ENCODE measurements at regions not wholly inside any gene's neighbourhood (a gene's known extent, or its start where the extent isn't known, plus 50 kb on each side); places are given as distances from the start of the nearest gene placed in this dataset.

DNA sequence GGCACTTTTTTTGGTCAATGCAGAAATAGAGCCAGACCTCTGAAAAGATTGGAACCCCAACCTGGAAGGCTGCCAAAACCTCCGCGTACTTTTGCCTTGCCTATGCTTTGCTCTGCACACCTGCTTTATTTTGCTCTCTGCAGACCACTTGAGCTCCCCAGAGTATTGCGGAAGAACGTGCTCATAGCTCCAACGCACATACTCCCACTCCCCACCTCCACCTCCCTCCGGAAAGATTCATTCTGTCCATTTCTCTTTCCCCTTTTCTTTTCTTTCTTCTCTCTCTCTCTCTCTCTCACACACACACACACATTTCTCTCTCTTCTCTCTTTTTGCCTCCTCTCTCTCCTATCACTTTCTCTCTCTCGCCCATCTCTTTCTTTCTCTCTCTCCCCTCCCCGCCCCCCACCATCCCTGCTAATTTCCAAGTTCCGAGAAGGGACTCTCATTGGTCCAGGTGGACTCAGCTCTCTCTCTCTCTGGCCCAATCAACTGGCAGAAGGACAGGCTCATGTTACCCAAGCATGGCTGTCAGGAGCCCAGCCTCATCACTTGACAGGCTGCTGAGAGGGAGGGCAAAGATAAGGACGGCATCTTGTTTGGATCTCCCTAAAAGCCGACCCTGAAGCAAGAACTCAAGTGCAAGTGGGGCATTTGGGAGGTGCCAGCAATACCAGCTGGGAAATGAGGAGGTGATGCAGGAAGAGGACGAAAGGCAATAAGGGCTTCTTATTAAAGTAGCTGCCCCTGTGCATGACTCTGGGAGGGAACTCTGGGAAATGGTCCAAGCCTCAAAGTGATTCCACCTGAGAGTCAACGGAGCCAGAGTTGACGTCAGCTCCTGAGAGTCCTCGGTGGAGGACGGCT is 246.1 kb downstream of the LY86 start:
- H3K27ac ChIP-seq, result no peak overlapping the region
- TF ChIP-seq, protein P1, sequence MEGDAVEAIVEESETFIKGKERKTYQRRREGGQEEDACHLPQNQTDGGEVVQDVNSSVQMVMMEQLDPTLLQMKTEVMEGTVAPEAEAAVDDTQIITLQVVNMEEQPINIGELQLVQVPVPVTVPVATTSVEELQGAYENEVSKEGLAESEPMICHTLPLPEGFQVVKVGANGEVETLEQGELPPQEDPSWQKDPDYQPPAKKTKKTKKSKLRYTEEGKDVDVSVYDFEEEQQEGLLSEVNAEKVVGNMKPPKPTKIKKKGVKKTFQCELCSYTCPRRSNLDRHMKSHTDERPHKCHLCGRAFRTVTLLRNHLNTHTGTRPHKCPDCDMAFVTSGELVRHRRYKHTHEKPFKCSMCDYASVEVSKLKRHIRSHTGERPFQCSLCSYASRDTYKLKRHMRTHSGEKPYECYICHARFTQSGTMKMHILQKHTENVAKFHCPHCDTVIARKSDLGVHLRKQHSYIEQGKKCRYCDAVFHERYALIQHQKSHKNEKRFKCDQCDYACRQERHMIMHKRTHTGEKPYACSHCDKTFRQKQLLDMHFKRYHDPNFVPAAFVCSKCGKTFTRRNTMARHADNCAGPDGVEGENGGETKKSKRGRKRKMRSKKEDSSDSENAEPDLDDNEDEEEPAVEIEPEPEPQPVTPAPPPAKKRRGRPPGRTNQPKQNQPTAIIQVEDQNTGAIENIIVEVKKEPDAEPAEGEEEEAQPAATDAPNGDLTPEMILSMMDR (IDR thresholded peaks at IDR 0.05), result no peak

DNA sequence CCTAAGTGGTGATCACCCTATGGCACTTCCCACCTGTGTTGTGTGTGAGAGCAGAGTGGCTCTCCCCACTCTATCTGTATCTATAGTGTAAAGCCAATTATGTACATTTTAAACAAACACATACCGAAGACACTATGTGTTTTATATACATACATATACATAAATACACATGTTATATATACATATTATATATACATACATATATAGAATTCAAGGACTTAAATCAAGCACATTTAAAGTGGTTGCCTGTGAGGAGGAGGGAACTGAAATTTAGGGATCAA is 246.6 kb downstream of the LY86 start:
- H3K27ac ChIP-seq, result no peak overlapping the region
- no peak for TF ChIP-seq ZFX (IDR thresholded peaks at IDR 0.05; ENCODE audit: borderline replicate concordance)
- TF ChIP-seq, protein P1 (IDR thresholded peaks at IDR 0.05), result no peak

DNA sequence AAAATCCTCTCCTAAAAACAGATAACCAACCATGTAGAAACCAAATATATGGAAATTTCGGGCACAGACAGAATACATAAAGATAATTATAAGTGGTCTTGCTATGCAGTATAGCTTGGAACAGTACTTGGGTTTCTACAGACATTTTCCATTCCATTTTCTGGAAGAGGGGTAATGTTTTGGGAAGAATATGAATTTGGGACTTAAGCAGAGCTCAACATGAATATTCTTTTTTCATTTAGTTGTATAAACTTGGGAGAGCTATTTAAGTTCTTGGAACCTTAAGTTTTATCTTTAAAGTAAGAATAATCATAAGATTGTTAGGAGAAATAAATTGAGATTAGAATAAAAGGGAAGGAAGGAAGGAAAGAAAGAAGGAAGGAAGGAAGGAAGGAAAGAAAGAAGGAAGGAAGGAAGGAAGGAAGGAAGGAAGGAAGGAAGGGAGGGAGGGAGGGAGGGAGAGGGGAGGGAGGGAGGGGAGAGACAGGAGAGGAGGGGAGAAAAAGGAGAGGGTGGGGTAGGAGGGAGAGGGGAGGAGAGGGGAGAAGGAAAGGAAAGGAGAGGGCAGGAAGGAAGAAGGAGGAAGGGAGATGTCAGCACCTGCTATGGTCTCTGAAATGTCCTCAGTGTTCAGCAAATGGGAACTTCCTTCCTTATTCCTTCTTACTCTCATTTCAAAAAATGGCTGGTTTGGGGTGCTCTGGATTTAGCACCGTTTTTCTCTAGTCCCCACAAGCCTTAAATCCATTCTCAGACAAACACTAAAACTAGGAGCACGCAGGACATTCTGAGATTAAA is 248.3 kb downstream of the LY86 start:
- no peak for TF ChIP-seq ZFX (IDR thresholded peaks at IDR 0.05; ENCODE audit: borderline replicate concordance)
- TF ChIP-seq, protein P1 (IDR thresholded peaks at IDR 0.05), result no peak
- H3K27ac ChIP-seq, result no peak overlapping the region

DNA sequence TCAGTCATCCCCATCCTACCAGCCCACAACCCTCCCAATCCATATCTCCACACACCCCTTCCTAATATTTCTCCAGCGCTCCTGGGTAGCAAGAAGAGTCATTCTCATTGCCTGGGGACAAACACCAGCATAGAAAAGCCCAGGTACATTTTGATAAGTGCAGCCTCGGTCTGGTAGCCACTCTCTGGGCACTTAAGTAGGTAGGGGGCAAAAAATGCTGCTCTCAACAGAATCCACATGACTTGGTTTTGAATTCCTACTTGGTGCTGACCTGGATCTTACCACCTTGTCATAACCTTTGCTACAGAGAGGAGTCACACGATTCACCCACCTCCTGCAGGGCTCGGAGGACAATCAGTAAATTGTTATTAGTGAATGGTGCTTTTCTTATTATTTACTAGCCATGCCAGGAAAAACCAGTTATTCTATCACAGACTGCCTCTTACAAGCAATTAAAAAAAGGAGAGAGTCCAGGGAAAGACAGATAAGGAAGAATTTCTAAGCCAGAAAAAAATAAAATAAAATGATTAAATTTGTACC is 249.1 kb downstream of the LY86 start:
- TF ChIP-seq, protein P1 (IDR thresholded peaks at IDR 0.05), result no peak
- TF ChIP-seq ZFX (IDR thresholded peaks at IDR 0.05; ENCODE audit: borderline replicate concordance), result no peak
- no peak overlapping the region for H3K27ac ChIP-seq

DNA sequence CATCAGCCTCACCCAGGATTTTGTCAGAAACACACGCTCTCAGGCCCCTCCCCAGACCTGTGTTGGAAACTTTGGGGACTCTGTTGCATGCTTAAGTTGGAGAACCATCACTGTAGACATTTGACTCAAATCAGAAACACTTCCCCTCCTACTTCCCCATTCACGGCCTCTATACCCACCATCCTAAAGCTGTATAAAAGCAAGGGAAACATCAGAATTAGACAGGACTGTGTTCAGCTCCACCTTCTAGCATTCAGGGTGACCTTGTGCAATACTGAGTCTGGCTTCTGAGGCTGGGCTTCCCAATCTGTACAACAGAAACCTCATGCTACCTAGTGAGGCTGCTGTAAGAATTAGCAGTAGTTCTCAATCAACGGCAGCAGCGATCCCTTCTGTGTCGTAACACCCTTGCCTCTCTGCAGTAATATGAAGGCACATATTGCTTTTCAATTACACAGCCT is 252.3 kb downstream of the LY86 start:
- no peak overlapping the region for H3K27ac ChIP-seq
- TF ChIP-seq ZFX (IDR thresholded peaks at IDR 0.05; ENCODE audit: borderline replicate concordance), result no peak
- TF ChIP-seq, protein P1 (IDR thresholded peaks at IDR 0.05), result no peak

DNA sequence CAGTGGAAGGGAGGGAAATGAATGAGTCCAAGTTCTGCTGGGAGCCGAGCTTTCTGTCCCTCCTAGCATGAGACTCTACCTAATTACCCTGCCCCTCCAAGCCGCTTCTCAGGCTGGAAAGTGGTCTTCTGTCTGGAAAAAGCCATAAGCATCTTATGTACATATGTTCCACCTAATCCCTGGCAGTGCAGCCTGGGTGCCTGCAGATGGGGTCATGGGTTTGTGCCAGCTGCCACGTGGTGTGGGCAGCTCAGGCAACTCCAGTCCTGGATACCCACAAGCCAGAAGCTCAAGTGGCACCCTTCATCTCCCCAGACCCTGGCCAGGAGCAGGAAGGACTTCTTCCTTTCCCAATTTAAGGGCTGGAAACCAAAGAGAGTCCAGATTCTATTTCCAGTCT is 253.1 kb downstream of the LY86 start:
- H3K27ac ChIP-seq, result no peak overlapping the region
- no peak for TF ChIP-seq ZFX (IDR thresholded peaks at IDR 0.05; ENCODE audit: borderline replicate concordance)
- TF ChIP-seq, protein P1 (IDR thresholded peaks at IDR 0.05), result no peak

DNA sequence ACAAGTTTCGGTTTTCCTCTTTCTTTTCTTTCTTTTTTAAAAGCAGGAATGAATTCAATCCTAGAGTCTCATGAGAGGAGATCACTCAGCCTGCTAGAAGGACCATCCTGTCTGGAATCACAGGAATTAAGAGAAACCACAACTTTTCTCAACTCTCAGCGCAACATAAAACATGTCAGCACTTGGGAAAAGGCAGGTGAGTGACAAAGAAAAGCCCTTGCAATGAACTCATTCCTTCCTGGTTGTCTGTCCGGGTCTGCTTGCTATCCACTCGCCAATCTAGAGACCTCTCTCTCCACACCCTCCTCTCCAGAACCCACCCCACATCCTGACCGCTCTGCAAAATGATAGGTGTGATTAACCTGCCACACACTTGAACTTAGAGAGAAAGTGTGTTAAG is 253.8 kb downstream of the LY86 start:
- no peak for TF ChIP-seq ZFX (IDR thresholded peaks at IDR 0.05; ENCODE audit: borderline replicate concordance)
- TF ChIP-seq, protein P1 (IDR thresholded peaks at IDR 0.05), result no peak
- H3K27ac ChIP-seq, result no peak overlapping the region

All from 22Rv1 (cell line).